A673 (cell line): ENCODE measurements at regions not wholly inside any gene's neighbourhood (a gene's known extent, or its start where the extent isn't known, plus 50 kb on each side); places are given as distances from the start of the nearest gene placed in this dataset.

ENCODE experiments used
- CTCF ChIP-seq: fragments of 300-800, 200-600 bp; sonication (generic); conservative IDR thresholded peaks from 2 replicates; pipeline ENCODE4 v1.5.1; 2017; ENCODE audit warnings: low read depth, mild to moderate bottlenecking, antibody characterized with exemption, low read length, moderate library complexity, mixed read lengths
- EZH2 ChIP-seq: fragments of 200-600 bp; sonication (generic); IDR thresholded peaks from 2 replicates; pipeline ENCODE4 v1.6.1; 2017; ENCODE audit warnings: borderline replicate concordance, low read depth, mild to moderate bottlenecking, mixed read lengths, antibody characterized with exemption, low read length; ENCODE audit not compliant: poor library complexity, severe bottlenecking

GRCh38 chr12:130254461-130255276 lies 83.0 kb upstream of the PIWIL1 start:
- no peak for TF ChIP-seq EZH2
- no peak for TF ChIP-seq CTCF
